ENCODE measurements at regions not wholly inside any gene's neighbourhood (a gene's known extent, or its start where the extent isn't known, plus 50 kb on each side); places are given as distances from the start of the nearest gene placed in this dataset.

GRCh38 chr3:86229086-86229774, 761.7 kb downstream of the VGLL3 start:
- ATAC-seq (replicated peaks): no peak

DNA sequence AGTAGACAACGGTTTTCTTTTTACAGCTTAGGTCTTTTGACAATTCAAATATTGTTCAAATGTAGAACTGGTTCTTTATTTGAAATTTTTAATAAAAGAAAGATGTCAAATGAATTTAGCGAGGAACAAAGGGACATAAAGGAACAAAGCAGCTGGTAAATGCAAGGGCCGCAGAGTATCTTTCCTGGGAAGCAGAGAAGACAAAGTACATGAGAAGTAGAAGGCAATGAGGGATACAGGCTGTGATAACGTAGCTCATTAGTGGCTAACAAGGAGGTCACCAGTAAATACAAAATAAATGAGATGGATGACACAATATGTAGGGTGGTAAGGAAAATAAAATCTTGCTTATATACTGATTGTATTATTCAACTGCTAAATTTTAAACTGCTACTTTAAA, 762.8 kb downstream of the VGLL3 start:
- no peak for ATAC-seq (replicated peaks)
- DNase-seq: no peak
- Mint-ChIP-seq H3K9me3 (no peaks in the 10 kb centered on the region), H3K4me1 (no peaks in the 10 kb centered on the region), H3K27ac (no peak overlapping the region), H3K4me3 (no peak overlapping the region), H3K27me3 (no peaks in the 10 kb centered on the region), H3K36me3 (no peaks in the 10 kb centered on the region)

More at GRCh38 chr3:86229086-86229774, 761.7 kb downstream of the VGLL3 start:
- no peak for DNase-seq
- Mint-ChIP-seq H3K27me3 (no peaks in the 10 kb centered on the region), H3K27ac (no peak overlapping the region), H3K36me3 (no peaks in the 10 kb centered on the region), H3K4me1 (no peaks in the 10 kb centered on the region), H3K4me3 (no peak overlapping the region), H3K9me3 (no peaks in the 10 kb centered on the region)

GRCh38 chr3:86225461-86225860, 765.5 kb downstream of the VGLL3 start:
- Mint-ChIP-seq H3K27me3 (no peaks in the 10 kb centered on the region), H3K4me1 (no peaks in the 10 kb centered on the region), H3K4me3 (no peak overlapping the region), H3K27ac (no peak overlapping the region), H3K9me3 (peaks cover 2 to 3% of the 10 kb centered on the region in 2 donors), H3K36me3 (no peaks in the 10 kb centered on the region)
- DNase-seq (no peak), ATAC-seq (replicated peaks) (no peak)

DNA sequence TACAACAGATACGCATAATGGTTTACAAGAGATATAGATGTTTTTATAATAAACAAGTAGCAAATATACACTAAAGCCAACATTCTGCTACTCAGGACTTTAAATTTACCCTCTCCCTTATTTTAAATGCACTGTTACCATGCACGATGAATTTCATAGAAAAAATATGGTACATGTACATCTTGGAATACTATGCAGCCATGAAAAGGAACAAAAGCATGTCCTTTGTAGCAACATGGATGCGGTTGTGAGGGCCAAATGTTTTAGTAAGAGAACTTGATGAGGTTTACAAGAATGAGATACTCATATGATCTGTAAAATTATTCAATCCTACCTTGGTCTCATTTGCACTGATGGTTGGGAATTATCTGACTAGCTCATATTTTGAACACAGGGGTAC, 769.3 kb downstream of the VGLL3 start:
- no peak overlapping the region for H3K4me3 Mint-ChIP-seq
- H3K4me1 Mint-ChIP-seq: no peaks in the 10 kb centered on the region
- peaks cover 2 to 3% of the 10 kb centered on the region in 2 donors for H3K9me3 Mint-ChIP-seq
- ATAC-seq (replicated peaks): no peak
- no peaks in the 10 kb centered on the region for H3K27me3 Mint-ChIP-seq
- H3K27ac Mint-ChIP-seq: no peak overlapping the region
- no peaks in the 10 kb centered on the region for H3K36me3 Mint-ChIP-seq
- no peak for DNase-seq

DNA sequence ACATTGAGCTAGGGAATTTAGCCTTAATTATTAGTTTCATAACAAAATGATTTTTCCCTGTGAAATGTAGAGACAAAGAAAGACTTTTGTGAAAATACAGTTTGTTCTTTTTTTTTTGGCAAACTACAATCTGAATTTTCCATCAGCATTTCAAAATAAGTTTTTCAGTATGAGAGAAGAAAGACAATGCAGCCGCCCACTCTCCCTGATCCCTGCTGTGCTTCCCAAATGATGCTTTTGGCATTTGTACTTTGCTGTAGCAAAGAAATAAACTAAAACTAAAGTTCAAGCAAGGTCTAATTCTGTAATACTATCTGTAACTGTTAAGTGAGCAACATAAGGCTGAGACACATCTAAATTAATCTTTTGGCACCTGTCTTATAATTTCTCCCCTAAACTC, 782.2 kb downstream of the VGLL3 start:
- ATAC-seq (replicated peaks): no peak
- Mint-ChIP-seq H3K36me3 (no peaks in the 10 kb centered on the region), H3K4me1 (no peaks in the 10 kb centered on the region), H3K27ac (no peak overlapping the region), H3K27me3 (no peaks in the 10 kb centered on the region), H3K4me3 (no peak overlapping the region), H3K9me3 (peaks cover 4 to 8% of the 10 kb centered on the region in 2 donors)
- DNase-seq: no peak

- Mint-ChIP-seq H3K27me3 (no peaks in the 10 kb centered on the region), H3K4me3 (no peak overlapping the region), H3K4me1 (no peaks in the 10 kb centered on the region), H3K27ac (no peak overlapping the region), H3K9me3 (peaks cover 7 to 12% of the 10 kb centered on the region in 2 donors), H3K36me3 (no peaks in the 10 kb centered on the region)
- ATAC-seq (replicated peaks) (no peak), DNase-seq (no peak)
These were observed 808.3 kb downstream of the VGLL3 start for GRCh38 chr3:86182606-86183005.

GRCh38 chr3:86180696-86181095, 810.3 kb downstream of the VGLL3 start:
- no peaks in the 10 kb centered on the region for H3K4me1 Mint-ChIP-seq
- no peaks in the 10 kb centered on the region for H3K27me3 Mint-ChIP-seq
- no peak overlapping the region for H3K27ac Mint-ChIP-seq
- no peak overlapping the region for H3K4me3 Mint-ChIP-seq
- no peak for ATAC-seq (replicated peaks)
- no peak for DNase-seq
- no peaks in the 10 kb centered on the region for H3K36me3 Mint-ChIP-seq
- peaks cover 4 to 9% of the 10 kb centered on the region in 2 donors for H3K9me3 Mint-ChIP-seq

GRCh38 chr3:86178095-86178494, 812.9 kb downstream of the VGLL3 start:
- DNase-seq: no peak
- Mint-ChIP-seq H3K4me3 (no peak overlapping the region), H3K27ac (no peak overlapping the region), H3K4me1 (no peaks in the 10 kb centered on the region), H3K9me3 (peaks cover 0 to 3% of the 10 kb centered on the region in 2 donors), H3K27me3 (no peaks in the 10 kb centered on the region), H3K36me3 (no peaks in the 10 kb centered on the region)
- no peak for ATAC-seq (replicated peaks)

- no peaks in the 10 kb centered on the region for H3K4me1 Mint-ChIP-seq
- H3K9me3 Mint-ChIP-seq: peaks cover 0 to 3% of the 10 kb centered on the region in 2 donors
- H3K36me3 Mint-ChIP-seq: no peaks in the 10 kb centered on the region
- no peaks in the 10 kb centered on the region for H3K27me3 Mint-ChIP-seq
- ATAC-seq (replicated peaks): no peak
- DNase-seq: no peak
- H3K4me3 Mint-ChIP-seq: no peak overlapping the region
- no peak overlapping the region for H3K27ac Mint-ChIP-seq
These were observed 814.5 kb downstream of the VGLL3 start for GRCh38 chr3:86176445-86176784.

DNA sequence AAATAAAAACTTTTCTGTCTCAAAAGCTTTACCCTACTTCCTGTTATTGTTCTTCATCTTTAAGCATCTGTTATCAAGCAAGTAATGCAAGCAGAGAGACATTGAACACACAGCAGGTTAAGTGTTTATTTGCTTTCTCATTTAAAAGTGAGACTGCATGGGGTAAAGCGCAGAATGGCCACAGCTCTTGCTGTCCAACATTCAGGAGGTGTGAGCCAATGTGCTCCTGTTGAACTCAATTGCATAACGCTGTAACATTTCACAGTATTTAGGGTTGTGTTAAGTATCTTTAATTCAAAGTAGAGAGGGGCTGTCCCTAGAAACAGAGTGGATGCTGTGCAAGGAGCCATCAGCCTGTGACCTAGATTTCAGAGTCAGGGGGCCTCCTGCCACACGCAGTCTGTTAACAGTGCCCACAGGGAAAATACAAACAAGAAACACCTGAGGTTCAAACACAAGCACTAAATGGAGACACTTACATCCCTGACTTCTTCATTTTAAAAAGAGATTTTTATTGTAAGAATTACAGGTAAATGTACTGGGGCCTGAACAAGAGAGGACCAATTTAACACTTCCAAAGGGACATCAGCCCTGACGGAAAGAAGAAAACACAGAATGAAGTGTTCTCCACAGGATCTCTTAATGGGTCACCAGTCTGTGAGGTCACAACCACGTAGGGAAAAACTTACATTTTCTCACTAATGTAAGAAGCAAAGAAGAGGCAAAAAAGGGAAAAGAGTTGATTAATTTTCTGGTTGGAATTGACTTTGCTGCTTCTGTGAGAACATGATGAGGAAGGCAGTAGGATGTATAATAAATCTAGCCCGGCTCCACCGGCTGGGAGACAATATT, 815.1 kb downstream of the VGLL3 start:
- no peak for ATAC-seq (replicated peaks)
- Mint-ChIP-seq H3K9me3 (peaks cover 0 to 4% of the 10 kb centered on the region in 2 donors), H3K27me3 (no peaks in the 10 kb centered on the region), H3K4me3 (no peak overlapping the region), H3K36me3 (no peaks in the 10 kb centered on the region), H3K4me1 (no peaks in the 10 kb centered on the region), H3K27ac (no peak overlapping the region)
- no peak for DNase-seq

GRCh38 chr3:86175051-86175536, 815.9 kb downstream of the VGLL3 start:
- H3K9me3 Mint-ChIP-seq: peaks cover 0 to 4% of the 10 kb centered on the region in 2 donors
- ATAC-seq (replicated peaks) (no peak), DNase-seq (no peak)
- H3K4me1 Mint-ChIP-seq: no peaks in the 10 kb centered on the region
- H3K4me3 Mint-ChIP-seq: no peak overlapping the region
- H3K36me3 Mint-ChIP-seq: no peaks in the 10 kb centered on the region
- H3K27me3 Mint-ChIP-seq: no peaks in the 10 kb centered on the region
- no peak overlapping the region for H3K27ac Mint-ChIP-seq

- DNase-seq (no peak), ATAC-seq (replicated peaks) (no peak)
- Mint-ChIP-seq H3K9me3 (peaks cover 0 to 4% of the 10 kb centered on the region in 2 donors), H3K27me3 (no peaks in the 10 kb centered on the region), H3K27ac (no peak overlapping the region), H3K36me3 (no peaks in the 10 kb centered on the region), H3K4me3 (no peak overlapping the region), H3K4me1 (no peaks in the 10 kb centered on the region)
These were observed 817.5 kb downstream of the VGLL3 start for GRCh38 chr3:86173401-86173800.

- no peaks in the 10 kb centered on the region for H3K4me1 Mint-ChIP-seq
- H3K4me3 Mint-ChIP-seq: no peak overlapping the region
- no peaks in the 10 kb centered on the region for H3K27me3 Mint-ChIP-seq
- no peak overlapping the region for H3K27ac Mint-ChIP-seq
- H3K9me3 Mint-ChIP-seq: peaks cover 0 to 4% of the 10 kb centered on the region in 2 donors
- H3K36me3 Mint-ChIP-seq: no peaks in the 10 kb centered on the region
- ATAC-seq (replicated peaks) (no peak), DNase-seq (no peak)
These were observed 822.4 kb downstream of the VGLL3 start for GRCh38 chr3:86168512-86168911.

DNA sequence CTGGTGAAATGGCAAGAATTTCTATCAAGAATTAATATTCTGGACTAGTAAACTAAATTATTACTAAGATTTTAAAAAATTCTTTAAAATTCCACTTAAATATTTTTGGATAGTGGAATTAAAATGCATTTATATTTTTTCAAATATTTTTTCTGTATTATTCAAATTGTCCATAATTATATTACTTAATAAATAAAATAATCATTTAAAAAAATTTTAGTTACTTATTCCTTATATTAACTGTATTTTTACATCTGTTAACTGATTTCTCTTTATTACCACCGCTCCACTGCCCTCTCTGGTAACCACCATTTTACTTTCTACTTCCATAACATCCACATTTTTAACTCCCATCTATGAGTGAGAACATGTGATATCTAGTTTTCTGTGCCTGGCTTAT, 828.4 kb downstream of the VGLL3 start:
- peaks cover 0 to 3% of the 10 kb centered on the region in 2 donors for H3K9me3 Mint-ChIP-seq
- DNase-seq (no peak), ATAC-seq (replicated peaks) (no peak)
- H3K4me1 Mint-ChIP-seq: no peaks in the 10 kb centered on the region
- H3K27ac Mint-ChIP-seq: no peak overlapping the region
- no peaks in the 10 kb centered on the region for H3K27me3 Mint-ChIP-seq
- H3K36me3 Mint-ChIP-seq: no peaks in the 10 kb centered on the region
- H3K4me3 Mint-ChIP-seq: no peak overlapping the region

- Mint-ChIP-seq H3K9me3 (peaks cover 0 to 3% of the 10 kb centered on the region in 2 donors), H3K36me3 (no peaks in the 10 kb centered on the region), H3K27ac (no peak overlapping the region), H3K4me1 (no peaks in the 10 kb centered on the region), H3K4me3 (no peak overlapping the region), H3K27me3 (no peaks in the 10 kb centered on the region)
- ATAC-seq (replicated peaks) (no peak), DNase-seq (no peak)
These were observed 829.5 kb downstream of the VGLL3 start for GRCh38 chr3:86161493-86161892.

Data from stimulated activated naive B cell treated with anti-CD40 and anti-IgM and Interleukin-4, amounts not matched to agents 10 μg/mL and 1 μg/mL and 100 μg/mL, for 72 hours (primary cell).